Vagina (tissue), 2 donors: ENCODE measurements at regions not wholly inside any gene's neighbourhood (a gene's known extent, or its start where the extent isn't known, plus 50 kb on each side); places are given as distances from the start of the nearest gene placed in this dataset.

ENCODE experiments used
- DNase-seq, 2 donors: peaks; one replicate each; pipeline ENCODE4 v3.0.0-alpha.2; 2017; ENCODE audit errors: extremely low spot score in 2 of 2
- H3K27ac ChIP-seq: fragments of 200-600 bp; sonication (generic); one replicate; pipeline ENCODE4 v1.5.1; 2019
- H3K27me3 ChIP-seq: fragments of 200-600 bp; sonication (generic); one replicate; pipeline ENCODE4 v1.5.1; 2019
- H3K36me3 ChIP-seq, 2 donors: fragments of 200-600 bp; sonication (generic); one replicate each; pipeline ENCODE4 v1.5.1; 2017 to 2019
- H3K4me1 ChIP-seq: fragments of 200-600 bp; sonication (generic); one replicate; pipeline ENCODE4 v1.5.1; 2019
- H3K4me3 ChIP-seq, 2 donors: fragments of 200-600 bp; sonication (generic); 1 replicate in 1 of 2; 2 replicates in 1 of 2; pipeline ENCODE4 v1.5.1; 2016 to 2019
- H3K9me3 ChIP-seq: fragments of 200-600 bp; sonication (generic); one replicate; pipeline ENCODE4 v1.5.1; 2019
- POLR2A ChIP-seq, 2 donors: fragments of 450-650 bp; IDR thresholded peaks; one replicate each; pipeline ENCODE4 v1.6.1; 2017; ENCODE audit warnings: antibody characterized with exemption in 2 of 2, mild to moderate bottlenecking in 2 of 2, moderate library complexity in 2 of 2
- POLR2AphosphoS5 ChIP-seq, 2 donors: sonication (generic); formaldehyde crosslinking; IDR thresholded peaks; one replicate each; pipeline ENCODE4 v1.9.0; 2017; ENCODE audit warnings: antibody characterized with exemption in 2 of 2, mild to moderate bottlenecking in 2 of 2, low read depth in 1 of 2; ENCODE audit not compliant: insufficient read depth in 1 of 2
- intact Hi-C: fragments of 100-400 bp; cut with DNase I; formaldehyde crosslinking; loops from one replicate; pipeline ENCODE4 v1.15.1; 2023
- TF ChIP-seq, protein P1 (sequence below), 3 experiments: fragments of 450-650 bp in 2 of 3; fragments of 200-600 bp in 1 of 3; sonication (generic) in 1 of 3; IDR thresholded peaks; one replicate each; pipeline ENCODE4 v1.5.1; 2017 to 2019; ENCODE audit warnings: antibody characterized with exemption in 3 of 3, mild to moderate bottlenecking in 2 of 3, moderate library complexity in 2 of 3

DNA sequence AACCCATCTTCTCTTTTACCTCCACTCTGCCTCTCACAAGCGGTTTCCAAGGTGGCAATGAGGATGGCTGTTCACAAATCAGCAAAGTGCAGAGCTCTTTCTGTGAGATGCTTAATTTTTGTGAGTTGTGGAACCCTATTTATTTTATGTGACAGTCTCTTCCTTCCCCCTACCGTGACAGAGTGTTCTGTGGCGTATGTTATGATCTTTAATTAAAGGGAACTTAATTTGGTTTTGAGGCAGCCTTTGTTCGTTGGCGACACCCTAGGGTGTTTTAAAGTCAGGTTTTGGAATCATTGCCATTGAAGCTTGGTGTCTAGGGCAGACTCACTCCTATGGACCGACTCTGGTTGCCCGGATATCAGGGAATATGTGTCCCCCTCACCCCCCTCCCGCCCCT, 83.3 kb upstream of the IRX3 start:
- no peaks in the 10 kb centered on the region for H3K27me3 ChIP-seq
- no peak for DNase-seq
- intact Hi-C loops, result no loop called here

DNA sequence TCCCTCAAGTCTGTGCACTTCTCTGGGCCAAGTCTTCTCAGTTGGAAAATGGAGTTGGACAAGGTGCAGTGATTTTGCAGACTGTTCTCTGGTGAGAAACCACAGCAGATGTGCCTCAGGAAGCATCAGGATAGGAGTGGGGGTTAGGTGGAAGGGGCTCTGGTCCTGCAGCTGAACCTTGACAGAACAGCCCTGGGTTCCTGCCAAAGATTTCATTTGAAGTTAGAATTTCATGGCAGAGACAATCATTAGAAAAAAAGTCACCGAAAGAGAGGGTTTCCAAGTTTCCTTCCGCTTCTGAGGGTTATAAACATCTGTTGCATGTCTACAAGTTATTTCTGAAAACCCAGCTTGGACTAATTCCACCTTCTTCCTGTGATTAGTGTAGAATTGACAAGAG, 80.4 kb upstream of the IRX3 start:
- no peak for TF ChIP-seq POLR2AphosphoS5 (IDR thresholded peaks at IDR 0.05; ENCODE audit: insufficient read depth in 1 of 2, low read depth in 1 of 2)
- TF ChIP-seq POLR2A (IDR thresholded peaks at IDR 0.05), result no peak
- TF ChIP-seq, protein P1, sequence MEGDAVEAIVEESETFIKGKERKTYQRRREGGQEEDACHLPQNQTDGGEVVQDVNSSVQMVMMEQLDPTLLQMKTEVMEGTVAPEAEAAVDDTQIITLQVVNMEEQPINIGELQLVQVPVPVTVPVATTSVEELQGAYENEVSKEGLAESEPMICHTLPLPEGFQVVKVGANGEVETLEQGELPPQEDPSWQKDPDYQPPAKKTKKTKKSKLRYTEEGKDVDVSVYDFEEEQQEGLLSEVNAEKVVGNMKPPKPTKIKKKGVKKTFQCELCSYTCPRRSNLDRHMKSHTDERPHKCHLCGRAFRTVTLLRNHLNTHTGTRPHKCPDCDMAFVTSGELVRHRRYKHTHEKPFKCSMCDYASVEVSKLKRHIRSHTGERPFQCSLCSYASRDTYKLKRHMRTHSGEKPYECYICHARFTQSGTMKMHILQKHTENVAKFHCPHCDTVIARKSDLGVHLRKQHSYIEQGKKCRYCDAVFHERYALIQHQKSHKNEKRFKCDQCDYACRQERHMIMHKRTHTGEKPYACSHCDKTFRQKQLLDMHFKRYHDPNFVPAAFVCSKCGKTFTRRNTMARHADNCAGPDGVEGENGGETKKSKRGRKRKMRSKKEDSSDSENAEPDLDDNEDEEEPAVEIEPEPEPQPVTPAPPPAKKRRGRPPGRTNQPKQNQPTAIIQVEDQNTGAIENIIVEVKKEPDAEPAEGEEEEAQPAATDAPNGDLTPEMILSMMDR (IDR thresholded peaks at IDR 0.05), result no peak
- H3K4me3 ChIP-seq, result no peak overlapping the region
- H3K27me3 ChIP-seq, result no peaks in the 10 kb centered on the region
- intact Hi-C loops, result no loop called here
- H3K36me3 ChIP-seq, result no peaks in the 10 kb centered on the region
- no peaks in the 10 kb centered on the region for H3K9me3 ChIP-seq
- DNase-seq, result no peak
- H3K27ac ChIP-seq, result no peak overlapping the region
- H3K4me1 ChIP-seq, result no peaks in the 10 kb centered on the region

More for the DNA sequence above, 83.3 kb upstream of the IRX3 start:
- no peaks in the 10 kb centered on the region for H3K9me3 ChIP-seq
- H3K4me1 ChIP-seq, result no peaks in the 10 kb centered on the region
- H3K27ac ChIP-seq, result no peak overlapping the region
- H3K36me3 ChIP-seq, result no peaks in the 10 kb centered on the region
- TF ChIP-seq, protein P1 (IDR thresholded peaks at IDR 0.05), result no peak
- TF ChIP-seq POLR2AphosphoS5 (IDR thresholded peaks at IDR 0.05; ENCODE audit: insufficient read depth in 1 of 2, low read depth in 1 of 2), result no peak
- no peak for TF ChIP-seq POLR2A (IDR thresholded peaks at IDR 0.05)
- H3K4me3 ChIP-seq, result no peak overlapping the region

DNA sequence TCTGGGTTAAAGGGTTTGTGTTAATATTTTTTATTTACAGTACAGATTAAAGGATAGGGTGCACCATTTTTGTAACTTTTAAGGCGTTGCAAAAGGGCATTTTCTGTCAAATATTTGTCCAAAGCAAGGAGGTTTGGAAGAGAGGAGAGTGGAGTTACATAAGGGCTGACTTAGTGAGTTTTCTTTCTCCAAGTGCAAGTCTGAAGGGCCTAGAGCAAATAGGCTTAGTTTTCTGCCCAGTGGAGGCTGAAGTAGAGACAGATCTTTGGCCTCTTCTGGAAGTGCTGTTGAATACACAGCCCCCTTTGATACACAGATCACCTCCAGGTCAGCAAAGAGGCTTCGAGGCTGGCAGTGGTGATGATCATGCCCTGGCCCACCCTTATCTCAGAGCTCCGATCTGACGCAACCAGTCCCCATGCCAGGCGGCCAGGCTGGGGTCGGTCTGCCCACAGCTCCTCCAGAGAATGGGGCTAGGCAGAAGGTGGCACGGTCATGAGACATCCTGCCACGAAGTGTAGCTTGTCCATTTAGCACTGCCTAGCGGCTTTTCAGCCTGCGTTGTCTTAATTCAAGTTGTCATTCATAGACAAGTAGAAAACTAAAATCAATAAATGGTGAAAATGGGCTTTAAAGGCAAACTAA, 79.5 kb upstream of the IRX3 start:
- intact Hi-C loops, result no loop called here
- TF ChIP-seq POLR2A (IDR thresholded peaks at IDR 0.05) (no peak), POLR2AphosphoS5 (IDR thresholded peaks at IDR 0.05; ENCODE audit: insufficient read depth in 1 of 2, low read depth in 1 of 2) (no peak)
- TF ChIP-seq, protein P1 (IDR thresholded peaks at IDR 0.05), result no peak
- no peak overlapping the region for H3K4me3 ChIP-seq
- H3K27ac ChIP-seq, result no peak overlapping the region
- DNase-seq, result no peak
- H3K4me1 ChIP-seq, result no peaks in the 10 kb centered on the region
- H3K9me3 ChIP-seq, result no peaks in the 10 kb centered on the region
- no peaks in the 10 kb centered on the region for H3K36me3 ChIP-seq
- H3K27me3 ChIP-seq, result no peaks in the 10 kb centered on the region

DNA sequence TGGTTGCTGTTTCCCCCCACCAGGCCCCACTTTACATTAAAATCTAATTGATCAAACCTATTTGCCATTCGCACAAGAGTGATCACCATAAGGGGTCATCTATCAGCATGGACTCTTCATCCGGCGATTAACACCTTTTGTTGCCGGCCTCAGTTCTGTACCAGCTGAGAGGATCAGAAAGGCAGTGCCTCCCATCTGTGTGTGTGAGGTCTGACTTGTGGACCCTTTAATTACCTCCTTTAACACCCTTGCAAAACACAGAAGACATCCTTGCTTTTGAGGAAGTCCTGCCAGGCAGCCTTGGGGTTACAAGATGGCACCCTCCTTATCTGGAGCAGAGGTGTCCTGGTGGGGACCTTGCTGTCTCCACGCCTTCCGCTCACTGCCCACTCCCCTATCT, 77.2 kb upstream of the IRX3 start:
- H3K4me3 ChIP-seq, result no peak overlapping the region
- no peak for TF ChIP-seq POLR2A (IDR thresholded peaks at IDR 0.05)
- TF ChIP-seq POLR2AphosphoS5 (IDR thresholded peaks at IDR 0.05; ENCODE audit: insufficient read depth in 1 of 2, low read depth in 1 of 2), result no peak
- TF ChIP-seq, protein P1 (IDR thresholded peaks at IDR 0.05), result no peak
- H3K4me1 ChIP-seq, result no peaks in the 10 kb centered on the region
- H3K36me3 ChIP-seq, result no peaks in the 10 kb centered on the region
- intact Hi-C loops, result no loop called here
- no peak overlapping the region for H3K27ac ChIP-seq
- H3K27me3 ChIP-seq, result no peaks in the 10 kb centered on the region
- H3K9me3 ChIP-seq, result no peaks in the 10 kb centered on the region
- no peak for DNase-seq

DNA sequence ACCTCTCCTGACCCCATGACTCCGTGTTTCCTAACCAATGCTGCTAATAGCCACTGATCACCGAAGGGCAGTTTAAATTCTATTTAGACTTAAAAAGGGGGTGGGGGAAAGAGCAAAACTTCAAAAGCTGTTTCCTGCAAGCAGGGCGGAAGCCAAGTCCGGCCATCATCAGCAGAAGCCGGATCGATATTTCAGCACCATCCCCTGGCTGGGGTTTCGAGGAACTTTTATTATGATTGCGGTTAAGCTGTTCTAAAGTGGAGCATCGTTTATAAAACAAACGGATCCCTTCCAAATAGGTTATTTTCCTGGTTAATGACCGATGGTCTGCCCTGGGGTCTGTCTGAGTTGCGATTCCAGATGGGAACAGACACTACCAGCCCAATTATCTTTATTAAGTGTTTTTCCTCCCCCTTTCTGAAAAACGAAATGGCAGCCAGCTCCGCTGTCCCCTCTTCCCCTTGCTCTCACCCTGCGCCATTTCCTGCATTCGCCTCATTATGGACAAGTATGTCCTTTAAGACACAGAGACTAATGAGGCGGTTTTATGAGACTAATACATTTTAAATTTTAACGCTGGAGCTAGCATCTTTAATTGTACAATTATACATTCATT, 76.1 kb upstream of the IRX3 start:
- H3K4me3 ChIP-seq, result no peak overlapping the region
- H3K4me1 ChIP-seq, result no peaks in the 10 kb centered on the region
- intact Hi-C loops, result no loop called here
- TF ChIP-seq POLR2AphosphoS5 (IDR thresholded peaks at IDR 0.05; ENCODE audit: insufficient read depth in 1 of 2, low read depth in 1 of 2) (no peak), POLR2A (IDR thresholded peaks at IDR 0.05) (no peak)
- TF ChIP-seq, protein P1 (IDR thresholded peaks at IDR 0.05), result no peak
- no peaks in the 10 kb centered on the region for H3K27me3 ChIP-seq
- H3K9me3 ChIP-seq, result no peaks in the 10 kb centered on the region
- no peaks in the 10 kb centered on the region for H3K36me3 ChIP-seq
- no peak for DNase-seq
- H3K27ac ChIP-seq, result no peak overlapping the region
